Stimulated activated effector memory CD8-positive, alpha-beta T cell treated with anti-CD3 and anti-CD28 coated beads, Interleukin-12 subunit alpha, Interleukin-12 subunit beta, amount 100 ng/mL, for 72 hours (primary cell): ENCODE measurements at regions not wholly inside any gene's neighbourhood (a gene's known extent, or its start where the extent isn't known, plus 50 kb on each side); places are given as distances from the start of the nearest gene placed in this dataset.

ENCODE experiments used
- ATAC-seq: fragments of 150-1000 bp; cut with Tn5 transposase; 2 replicates; pipeline ENCODE4 v1.10.0; 2021
- DNase-seq, 2 donors: peaks; one replicate each; pipeline ENCODE4 v3.0.0; 2021 to 2022; ENCODE audit warnings: low spot score in 2 of 2
- H3K27ac Mint-ChIP-seq: one replicate; pipeline ENCODE4 v1.8.0; 2022; ENCODE audit warnings: mild to moderate bottlenecking, mixed read lengths
- H3K36me3 Mint-ChIP-seq: one replicate; pipeline ENCODE4 v1.8.0; 2022; ENCODE audit warnings: mild to moderate bottlenecking, mixed read lengths
- H3K4me1 Mint-ChIP-seq: one replicate; pipeline ENCODE4 v1.8.0; 2022; ENCODE audit warnings: mixed read lengths
- H3K4me3 Mint-ChIP-seq: one replicate; pipeline ENCODE4 v1.8.0; 2022; ENCODE audit warnings: mild to moderate bottlenecking, mixed read lengths
- H3K9me3 Mint-ChIP-seq: one replicate; pipeline ENCODE4 v1.8.0; 2022; ENCODE audit warnings: mixed read lengths

DNA sequence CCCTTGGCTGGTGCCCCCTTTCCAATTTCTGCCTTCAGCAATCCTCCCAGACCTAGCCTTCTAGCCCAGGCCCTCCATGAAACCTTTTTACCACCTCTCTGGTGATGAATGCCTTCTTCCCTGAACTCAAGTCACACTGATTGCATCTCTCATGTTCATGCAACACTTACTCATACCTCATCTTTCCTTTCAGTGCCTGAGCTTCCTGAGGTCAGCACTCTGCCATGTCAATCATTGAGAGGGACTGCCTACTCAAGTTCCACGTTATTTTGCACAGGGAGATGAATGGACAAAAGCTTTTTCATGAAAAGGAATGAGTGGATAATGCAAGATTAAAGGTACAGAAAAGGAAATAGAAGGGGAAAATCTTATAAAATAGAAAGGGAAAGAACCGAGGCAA, 60.1 kb upstream of the PLEKHG1 start:
- H3K9me3 Mint-ChIP-seq = no peaks in the 10 kb centered on the region
- ATAC-seq = peak; percentile 83
- H3K36me3 Mint-ChIP-seq = no peaks in the 10 kb centered on the region
- H3K27ac Mint-ChIP-seq = no peak overlapping the region
- peaks cover 11% of the 10 kb centered on the region for H3K4me1 Mint-ChIP-seq
- no peak overlapping the region for H3K4me3 Mint-ChIP-seq
- no peak for DNase-seq

DNA sequence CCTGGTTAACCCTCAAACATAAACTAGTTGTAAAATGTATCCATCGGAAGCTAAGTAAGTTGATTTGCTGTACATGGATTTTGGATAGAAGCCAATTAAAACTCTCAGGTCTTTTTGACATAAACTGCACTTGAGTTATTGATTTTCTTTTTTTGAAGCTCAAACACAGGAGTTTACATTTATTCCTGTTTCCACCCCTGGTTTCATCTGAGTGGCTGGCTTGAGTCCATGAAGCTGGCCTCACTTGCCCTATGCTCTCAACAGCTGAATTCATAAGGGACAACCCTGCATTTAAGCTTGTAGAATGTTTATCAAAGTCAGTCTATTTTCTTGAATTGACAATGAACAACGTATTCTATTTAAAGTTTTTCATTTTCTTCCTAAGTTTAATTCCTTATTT, 58.1 kb upstream of the PLEKHG1 start:
- DNase-seq = no peak
- no peak overlapping the region for H3K27ac Mint-ChIP-seq
- H3K4me3 Mint-ChIP-seq = no peak overlapping the region

DNA sequence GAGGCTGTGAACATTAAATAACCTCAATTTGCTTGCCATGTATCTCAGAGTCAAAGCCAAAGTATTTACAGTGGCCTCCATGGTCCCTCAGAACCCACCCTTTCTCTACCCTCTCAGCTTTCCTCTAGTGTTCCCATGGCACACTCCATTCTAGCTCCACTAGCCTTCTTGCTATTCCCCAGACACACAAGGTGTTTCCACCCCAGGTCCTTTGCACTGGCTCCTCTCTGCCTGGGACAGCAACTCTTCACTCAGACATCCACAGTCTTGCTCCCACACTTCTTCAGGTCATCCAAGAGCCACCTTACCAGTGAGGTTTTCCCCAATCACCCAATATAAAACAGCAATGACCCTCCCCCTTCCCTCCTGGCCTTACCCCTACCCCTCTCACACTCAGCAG, 56.5 kb upstream of the PLEKHG1 start:
- no peaks in the 10 kb centered on the region for H3K36me3 Mint-ChIP-seq
- H3K27ac Mint-ChIP-seq = no peak overlapping the region
- peaks cover 11% of the 10 kb centered on the region for H3K4me1 Mint-ChIP-seq
- DNase-seq (no peak), ATAC-seq (no peak)
- no peaks in the 10 kb centered on the region for H3K9me3 Mint-ChIP-seq
- H3K4me3 Mint-ChIP-seq = no peak overlapping the region

More for the DNA sequence above, 58.1 kb upstream of the PLEKHG1 start:
- Mint-ChIP-seq H3K4me1 (peaks cover 11% of the 10 kb centered on the region), H3K9me3 (no peaks in the 10 kb centered on the region), H3K36me3 (no peaks in the 10 kb centered on the region)
- ATAC-seq = no peak

DNA sequence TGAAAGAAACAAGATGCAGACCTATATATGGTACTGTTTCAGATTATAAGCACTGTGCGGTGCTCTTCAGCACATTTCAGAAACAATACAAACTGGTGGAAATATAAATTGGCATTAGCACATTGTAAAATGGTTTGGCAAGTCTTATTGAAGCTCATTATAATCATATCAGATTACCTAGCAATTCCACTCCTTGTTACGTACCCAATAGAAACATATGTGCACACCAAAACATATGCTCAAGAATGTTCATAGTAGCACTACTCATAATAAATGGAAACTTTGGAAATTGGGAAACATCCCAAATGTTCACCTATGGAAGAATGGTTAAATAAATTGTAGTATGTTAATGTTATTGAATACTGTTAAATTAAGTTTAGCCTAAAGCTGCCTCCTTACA, 54.9 kb upstream of the PLEKHG1 start:
- no peak for ATAC-seq
- no peaks in the 10 kb centered on the region for H3K9me3 Mint-ChIP-seq
- H3K4me3 Mint-ChIP-seq = no peak overlapping the region
- H3K4me1 Mint-ChIP-seq = peaks cover 4% of the 10 kb centered on the region
- no peak overlapping the region for H3K27ac Mint-ChIP-seq
- DNase-seq = no peak
- no peaks in the 10 kb centered on the region for H3K36me3 Mint-ChIP-seq

DNA sequence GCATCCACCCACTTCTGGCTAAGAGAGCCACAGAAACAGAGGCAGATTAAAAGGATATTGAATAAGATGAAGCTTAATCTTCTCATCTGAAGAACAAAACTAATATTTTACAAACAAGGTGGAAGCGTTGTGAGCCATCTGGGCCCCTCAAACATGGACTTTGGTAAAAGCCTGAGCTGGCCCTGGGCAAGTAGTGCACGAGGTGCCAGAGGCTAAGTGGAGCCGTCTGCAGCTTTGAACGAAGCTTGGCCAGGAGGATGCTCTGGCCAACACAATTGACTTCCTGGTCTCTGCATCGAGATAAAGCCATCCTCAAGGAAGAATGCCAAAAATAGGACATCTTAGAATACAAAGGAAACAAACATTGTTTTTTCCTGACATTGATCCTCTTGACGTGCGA, 53.2 kb upstream of the PLEKHG1 start:
- no peak overlapping the region for H3K27ac Mint-ChIP-seq
- H3K9me3 Mint-ChIP-seq = no peaks in the 10 kb centered on the region
- H3K36me3 Mint-ChIP-seq = no peaks in the 10 kb centered on the region
- no peak for DNase-seq
- no peak for ATAC-seq
- H3K4me1 Mint-ChIP-seq = no peaks in the 10 kb centered on the region
- H3K4me3 Mint-ChIP-seq = no peak overlapping the region

DNA sequence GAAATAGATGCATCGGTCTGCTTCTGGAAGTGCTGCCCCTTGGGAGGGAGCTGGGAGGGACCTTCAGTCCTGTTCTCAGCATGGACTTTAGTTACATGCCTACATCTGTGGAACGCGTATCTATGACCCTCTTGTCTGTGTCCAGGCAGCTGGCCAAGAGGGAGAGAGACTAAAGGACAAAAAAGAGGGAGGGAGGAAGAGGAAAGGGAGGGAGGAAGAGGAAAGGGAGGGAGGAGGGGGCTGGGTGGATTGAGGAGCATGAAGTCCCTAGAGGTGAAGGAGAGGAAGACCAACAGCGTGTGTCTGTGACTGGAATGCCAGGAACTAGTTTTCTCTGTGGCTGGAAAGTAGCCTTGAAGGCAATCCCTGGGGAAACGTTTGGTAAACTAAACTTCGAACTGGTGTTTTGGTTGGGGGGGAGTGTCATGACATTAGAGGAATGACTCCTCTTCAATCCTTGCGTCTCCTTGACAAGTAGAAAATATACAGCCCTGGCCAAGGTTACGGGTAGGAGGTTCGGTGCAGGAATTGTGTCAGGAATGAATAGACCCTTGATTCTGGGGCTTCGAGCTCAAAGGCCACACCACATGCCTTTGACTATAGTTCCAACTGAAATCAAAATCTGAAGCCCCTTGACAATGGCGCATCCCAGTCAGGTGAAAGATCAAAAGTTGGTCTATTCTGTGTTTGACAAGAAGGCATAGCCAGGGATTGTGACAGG, 52.0 kb upstream of the PLEKHG1 start:
- no peaks in the 10 kb centered on the region for H3K36me3 Mint-ChIP-seq
- DNase-seq (no peak), ATAC-seq (no peak)
- H3K9me3 Mint-ChIP-seq = no peaks in the 10 kb centered on the region
- no peak overlapping the region for H3K4me3 Mint-ChIP-seq
- H3K27ac Mint-ChIP-seq = no peak overlapping the region
- no peaks in the 10 kb centered on the region for H3K4me1 Mint-ChIP-seq

DNA sequence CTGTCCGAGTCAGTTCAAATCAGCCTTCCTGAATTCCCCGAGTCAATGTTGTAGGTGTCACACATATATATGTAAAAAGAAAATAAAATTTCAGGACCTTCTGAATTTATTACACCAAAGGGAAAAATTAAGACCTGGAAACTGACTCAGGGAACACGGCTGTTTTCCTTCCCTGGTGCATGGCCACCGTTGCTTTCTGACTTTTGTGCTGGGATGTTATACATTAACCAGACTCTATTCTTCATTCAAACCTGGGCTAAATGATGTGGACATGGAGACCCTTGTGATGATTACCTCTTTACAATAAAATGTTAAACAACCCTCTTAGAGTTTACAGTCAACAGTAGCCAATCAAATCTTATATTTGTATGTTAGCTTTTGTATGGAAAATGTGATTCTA, 51.4 kb upstream of the PLEKHG1 start:
- H3K4me3 Mint-ChIP-seq = no peak overlapping the region
- no peaks in the 10 kb centered on the region for H3K9me3 Mint-ChIP-seq
- ATAC-seq (no peak), DNase-seq (no peak)
- no peaks in the 10 kb centered on the region for H3K4me1 Mint-ChIP-seq
- no peaks in the 10 kb centered on the region for H3K36me3 Mint-ChIP-seq
- no peak overlapping the region for H3K27ac Mint-ChIP-seq

DNA sequence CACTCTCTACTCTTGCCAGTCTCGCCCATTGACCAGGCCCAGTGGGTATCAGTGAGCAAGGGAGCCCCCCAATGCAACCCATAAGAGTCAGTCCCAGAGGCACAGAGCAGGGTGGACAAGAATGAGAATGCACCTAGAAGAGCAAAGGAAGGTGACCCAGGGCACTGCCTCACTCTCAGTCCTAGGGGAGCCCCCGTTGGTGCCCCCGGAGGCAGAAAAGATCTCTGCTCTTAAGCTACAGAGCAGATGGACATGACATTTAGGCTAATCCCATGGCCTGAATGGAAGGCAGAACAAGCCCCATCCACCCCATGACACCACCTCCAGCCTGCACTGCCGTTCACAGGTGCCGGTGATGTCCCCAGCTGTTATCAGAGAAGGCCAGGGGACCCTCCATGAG, 50.7 kb upstream of the PLEKHG1 start:
- Mint-ChIP-seq H3K27ac (no peak overlapping the region), H3K36me3 (no peaks in the 10 kb centered on the region), H3K9me3 (no peaks in the 10 kb centered on the region), H3K4me1 (no peaks in the 10 kb centered on the region), H3K4me3 (no peak overlapping the region)
- ATAC-seq (no peak), DNase-seq (no peak)

DNA sequence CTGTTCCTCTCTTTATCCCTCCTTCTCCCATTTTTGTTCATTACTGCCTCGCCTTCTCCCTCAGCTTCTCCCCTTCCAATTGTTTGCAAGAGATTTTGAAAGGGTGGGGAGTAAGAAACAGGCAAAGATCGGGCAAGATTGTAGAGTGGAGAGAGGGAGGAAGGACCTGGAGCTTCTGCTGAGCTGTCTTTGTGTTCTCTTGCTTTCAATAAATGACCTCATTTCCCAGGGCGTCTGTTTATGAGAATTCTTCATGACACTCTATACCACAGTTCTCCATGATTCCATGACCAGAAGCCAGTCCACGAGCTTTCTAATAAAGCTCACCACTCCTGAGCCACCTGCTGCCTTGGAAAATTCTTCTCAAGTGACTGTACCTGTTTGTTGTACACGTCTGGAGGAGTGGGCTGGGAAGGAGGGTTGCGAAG, 50.0 kb upstream of the PLEKHG1 start:
- H3K27ac Mint-ChIP-seq = no peak overlapping the region
- no peaks in the 10 kb centered on the region for H3K9me3 Mint-ChIP-seq
- H3K4me3 Mint-ChIP-seq = no peak overlapping the region
- DNase-seq = no peak
- H3K36me3 Mint-ChIP-seq = no peaks in the 10 kb centered on the region
- ATAC-seq = no peak
- no peaks in the 10 kb centered on the region for H3K4me1 Mint-ChIP-seq
